Endothelial cell of umbilical vein (primary cell): ENCODE measurements at regions not wholly inside any gene's neighbourhood (a gene's known extent, or its start where the extent isn't known, plus 50 kb on each side); places are given as distances from the start of the nearest gene placed in this dataset.

Experiments
- BruUV-seq: library from RNA; stranded (reverse); fragments of 400-500 nt; replicated peaks from 2 replicates; lab custom pipeline; 2021; lab: Mats Ljungman, UMichigan
- CTCF ChIA-PET: fragments of 300-600, 350-600 bp; sonication (Branson Sonifier 250); formaldehyde crosslinking; loops from one replicate; lab custom pipeline; 2021; ENCODE audit warnings: antibody characterized with exemption, inconsistent platforms; lab: Charles Lee
- POLR2A ChIA-PET: fragments of 300-600, 350-600 bp; sonication (Branson Sonifier 250); formaldehyde crosslinking; loops from one replicate; lab custom pipeline; 2021; ENCODE audit warnings: antibody characterized with exemption, inconsistent platforms; lab: Charles Lee
- DNase-seq: peaks from one replicate; pipeline ENCODE4 v3.0.0-alpha.2; 2011; ENCODE audit warnings: low read depth, low spot score
- FAIRE-seq: peaks from 2 replicates; lab custom pipeline; 2011; peaks lifted over from hg19 to GRCh38; lab: Jason Lieb, UNC
- H2AFZ ChIP-seq: 2 replicates; pipeline ENCODE4 v1.6.0; 2012; ENCODE audit warnings: low read depth, low read length, control low read depth, inconsistent platforms
- H3K27ac ChIP-seq: 2 replicates; pipeline ENCODE4 v1.5.1; 2011; ENCODE audit warnings: low read depth, mild to moderate bottlenecking, control low read depth, low read length, moderate library complexity; ENCODE audit not compliant: insufficient read depth
- H3K27me3 ChIP-seq, 2 experiments: 2 replicates each; pipeline versions ENCODE4 v1.6.0 to v1.6.1; 2011; ENCODE audit warnings: low read length in 2 of 2, mixed read lengths in 1 of 2; ENCODE audit not compliant: control insufficient read depth in 2 of 2, insufficient read depth in 2 of 2
- H3K36me3 ChIP-seq, 2 experiments: 2 replicates in 1 of 2; 3 replicates in 1 of 2; pipeline ENCODE4 v1.5.1; 2011; ENCODE audit warnings: low read length in 2 of 2, mild to moderate bottlenecking in 1 of 2, moderate library complexity in 1 of 2; ENCODE audit not compliant: control insufficient read depth in 2 of 2, insufficient read depth in 2 of 2; ENCODE audit errors: extremely low read depth in 1 of 2
- H3K4me1 ChIP-seq: 3 replicates; pipeline ENCODE4 v1.5.1; 2011; ENCODE audit warnings: mild to moderate bottlenecking, low read length; ENCODE audit not compliant: control insufficient read depth, insufficient read depth; ENCODE audit errors: extremely low read depth
- H3K4me2 ChIP-seq: 2 replicates; pipeline ENCODE4 v1.6.1; 2011; ENCODE audit warnings: low read length, control low read depth, mixed read lengths; ENCODE audit not compliant: insufficient read depth
- H3K4me3 ChIP-seq, 3 experiments: fragments of 200-600 bp in 1 of 3; sonication (generic), shearing (Covaris generic) in 1 of 3; replicated peaks in 1 of 3; 2 replicates each; pipeline ENCODE4 v1.5.1; 2011 to 2016; ENCODE audit warnings: control low read depth in 3 of 3, low read length in 3 of 3, mild to moderate bottlenecking in 2 of 3, inconsistent platforms in 1 of 3, low read depth in 1 of 3, moderate library complexity in 1 of 3; ENCODE audit not compliant: insufficient read depth in 1 of 3
- H3K79me2 ChIP-seq: 2 replicates; pipeline ENCODE4 v1.6.0; 2012; ENCODE audit warnings: low read length, inconsistent platforms; ENCODE audit not compliant: control insufficient read depth, insufficient read depth
- H3K9ac ChIP-seq: replicated peaks from 2 replicates; pipeline ENCODE3; 2011; ENCODE audit warnings: low read length, control low read depth; ENCODE audit not compliant: insufficient read depth; ENCODE audit errors: extremely low read depth
- H3K9me1 ChIP-seq: replicated peaks from 3 replicates; pipeline ENCODE4 v1.6.0; 2011; ENCODE audit warnings: mild to moderate bottlenecking, low read length; ENCODE audit not compliant: control insufficient read depth, insufficient read depth; ENCODE audit errors: extremely low read depth
- H3K9me3 ChIP-seq: replicated peaks from 2 replicates; pipeline ENCODE4 v1.5.1; 2012; ENCODE audit warnings: low read length, inconsistent platforms; ENCODE audit not compliant: control insufficient read depth, insufficient read depth
- H4K20me1 ChIP-seq: replicated peaks from 2 replicates; pipeline ENCODE3; 2011; ENCODE audit warnings: mild to moderate bottlenecking, low read length; ENCODE audit not compliant: control insufficient read depth, insufficient read depth; ENCODE audit errors: extremely low read depth
- EZH2 ChIP-seq: IDR thresholded peaks from 2 replicates; pipeline ENCODE4 v1.6.1; 2012; ENCODE audit warnings: borderline replicate concordance, low read depth, mild to moderate bottlenecking, moderate library complexity, low read length, inconsistent platforms; ENCODE audit not compliant: severe bottlenecking
- FOS ChIP-seq: IDR thresholded peaks from 2 replicates; pipeline ENCODE4 v1.6.1; 2011; ENCODE audit warnings: mild to moderate bottlenecking, low read length, moderate library complexity, borderline replicate concordance; ENCODE audit not compliant: insufficient read depth
- GATA2 ChIP-seq: IDR thresholded peaks from 2 replicates; pipeline ENCODE4 v1.7.0; 2011; ENCODE audit warnings: low read depth, mild to moderate bottlenecking, moderate library complexity, mixed read lengths, low read length; ENCODE audit not compliant: insufficient read length, insufficient read depth
- JUN ChIP-seq: IDR thresholded peaks from 2 replicates; pipeline ENCODE4 v1.6.1; 2011; ENCODE audit warnings: borderline replicate concordance, low read depth; ENCODE audit not compliant: insufficient read length, insufficient read depth
- MYC ChIP-seq: IDR thresholded peaks from one replicate; pipeline ENCODE4 v1.6.1; 2011; ENCODE audit warnings: mild to moderate bottlenecking, low read depth, low read length
- POLR2A ChIP-seq: IDR thresholded peaks from 2 replicates; pipeline ENCODE4 v1.6.1; 2012; ENCODE audit warnings: low read depth, mild to moderate bottlenecking, control low read depth, low read length
- POLR2AphosphoS5 ChIP-seq: IDR thresholded peaks from 2 replicates; pipeline ENCODE4 v1.6.1; 2012; ENCODE audit warnings: low read depth, mild to moderate bottlenecking, control low read depth, low read length, moderate library complexity; ENCODE audit not compliant: insufficient read depth
- dilution Hi-C: fragments of 300-500 bp; cut with MboI; formaldehyde crosslinking; loops from one replicate; pipeline ENCODE4 v1.15.0; 2019; ENCODE audit warnings: low sequenced_read_pairs; ENCODE audit not compliant: extremely low pct_ligation_motif_present
- intact Hi-C: fragments of 100-400 bp; cut with micrococcal nuclease; formaldehyde crosslinking; loops from one replicate; pipeline ENCODE4 v1.10.0; 2022
- TF ChIP-seq, protein P1 (sequence below): IDR thresholded peaks from 2 replicates; pipeline ENCODE4 v1.6.1; 2011; ENCODE audit not compliant: insufficient read depth, insufficient read length
- TF ChIP-seq, protein P2 (sequence below), 2 donors: IDR thresholded peaks; 1 replicate in 1 of 2; 2 replicates in 1 of 2; pipeline ENCODE4 v1.5.1; 2011; ENCODE audit warnings: low read length in 2 of 2, mild to moderate bottlenecking in 2 of 2, moderate library complexity in 2 of 2, control low read depth in 1 of 2, inconsistent platforms in 1 of 2, low read depth in 1 of 2; ENCODE audit not compliant: insufficient read depth in 1 of 2; ENCODE audit errors: extremely low read depth in 1 of 2

DNA sequence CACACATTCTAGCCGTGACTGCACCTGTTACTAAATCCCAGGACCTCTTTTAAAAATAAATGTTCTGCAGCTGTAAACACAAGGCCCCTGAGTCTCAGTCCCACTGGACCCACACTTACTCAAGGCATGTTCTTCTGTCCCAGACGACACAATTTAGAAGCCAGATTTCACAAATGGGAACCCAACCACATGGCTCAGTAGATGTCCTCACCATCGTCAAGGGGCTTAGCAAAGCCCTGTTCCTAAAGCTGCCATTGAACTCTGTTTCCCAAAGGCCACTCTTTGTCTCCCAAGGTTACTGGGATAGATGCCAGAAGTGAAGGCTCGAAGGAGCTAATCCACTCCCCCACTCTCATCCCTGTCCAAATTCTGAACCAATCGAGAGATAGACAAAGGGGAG, 301.0 kb downstream of the GALR1 start:
- Histone ChIP-seq H3K9me3 (peaks cover 5% of the 10 kb centered on the region), H3K9me1 (no peaks in the 10 kb centered on the region)
- CTCF ChIA-PET, result no interaction called here

More for the DNA sequence above, 301.0 kb downstream of the GALR1 start:
- Histone ChIP-seq H3K36me3 (no peaks in the 10 kb centered on the region), H3K4me1 (no peaks in the 10 kb centered on the region), H4K20me1 (no peaks in the 10 kb centered on the region), H3K27ac (no peak overlapping the region), H3K4me2 (no peak overlapping the region), H3K27me3 (no peaks in the 10 kb centered on the region), H2AFZ (no peak overlapping the region), H3K4me3 (no peak overlapping the region), H3K79me2 (no peaks in the 10 kb centered on the region), H3K9ac (no peak overlapping the region)
- FAIRE-seq, result no peak
- POLR2A ChIA-PET, result no interaction called here
- BruUV-seq, result no TSS peak
- no peak for DNase-seq
- dilution Hi-C loops, result no loop called here
- intact Hi-C loops, result no loop called here
- TF ChIP-seq POLR2A (no peak), MYC (no peak), POLR2AphosphoS5 (no peak), FOS (no peak), EZH2 (no peak), JUN (no peak), GATA2 (no peak)
- TF ChIP-seq, protein P1, sequence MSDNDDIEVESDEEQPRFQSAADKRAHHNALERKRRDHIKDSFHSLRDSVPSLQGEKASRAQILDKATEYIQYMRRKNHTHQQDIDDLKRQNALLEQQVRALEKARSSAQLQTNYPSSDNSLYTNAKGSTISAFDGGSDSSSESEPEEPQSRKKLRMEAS, result no peak
- TF ChIP-seq, protein P2, sequence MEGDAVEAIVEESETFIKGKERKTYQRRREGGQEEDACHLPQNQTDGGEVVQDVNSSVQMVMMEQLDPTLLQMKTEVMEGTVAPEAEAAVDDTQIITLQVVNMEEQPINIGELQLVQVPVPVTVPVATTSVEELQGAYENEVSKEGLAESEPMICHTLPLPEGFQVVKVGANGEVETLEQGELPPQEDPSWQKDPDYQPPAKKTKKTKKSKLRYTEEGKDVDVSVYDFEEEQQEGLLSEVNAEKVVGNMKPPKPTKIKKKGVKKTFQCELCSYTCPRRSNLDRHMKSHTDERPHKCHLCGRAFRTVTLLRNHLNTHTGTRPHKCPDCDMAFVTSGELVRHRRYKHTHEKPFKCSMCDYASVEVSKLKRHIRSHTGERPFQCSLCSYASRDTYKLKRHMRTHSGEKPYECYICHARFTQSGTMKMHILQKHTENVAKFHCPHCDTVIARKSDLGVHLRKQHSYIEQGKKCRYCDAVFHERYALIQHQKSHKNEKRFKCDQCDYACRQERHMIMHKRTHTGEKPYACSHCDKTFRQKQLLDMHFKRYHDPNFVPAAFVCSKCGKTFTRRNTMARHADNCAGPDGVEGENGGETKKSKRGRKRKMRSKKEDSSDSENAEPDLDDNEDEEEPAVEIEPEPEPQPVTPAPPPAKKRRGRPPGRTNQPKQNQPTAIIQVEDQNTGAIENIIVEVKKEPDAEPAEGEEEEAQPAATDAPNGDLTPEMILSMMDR (IDR thresholded peaks at IDR 0.05; ENCODE audit: extremely low read depth in 1 of 2, insufficient read depth in 1 of 2, low read depth in 1 of 2, low read length in 2 of 2), result no peak
